EH (cell line): ENCODE measurements at regions not wholly inside any gene's neighbourhood (a gene's known extent, or its start where the extent isn't known, plus 50 kb on each side); places are given as distances from the start of the nearest gene placed in this dataset.
"Not testable (repeated sequence)": the region's sequence is repeated elsewhere in the genome, so short reads cannot be mapped to it uniquely, and the experiment has no call there.

Experiments used
- DNase-seq: peaks from one replicate; pipeline ENCODE4 v3.0.0-alpha.2; 2015; ENCODE audit warnings: low read depth

- DNase-seq: no peak
Observed at GRCh38 chr7:136412952-136413351, 435.8 kb upstream of the MTPN start.

GRCh38 chr7:136405931-136406777 lies 429.0 kb upstream of the MTPN start:
- DNase-seq: peak; percentile 63

DNA sequence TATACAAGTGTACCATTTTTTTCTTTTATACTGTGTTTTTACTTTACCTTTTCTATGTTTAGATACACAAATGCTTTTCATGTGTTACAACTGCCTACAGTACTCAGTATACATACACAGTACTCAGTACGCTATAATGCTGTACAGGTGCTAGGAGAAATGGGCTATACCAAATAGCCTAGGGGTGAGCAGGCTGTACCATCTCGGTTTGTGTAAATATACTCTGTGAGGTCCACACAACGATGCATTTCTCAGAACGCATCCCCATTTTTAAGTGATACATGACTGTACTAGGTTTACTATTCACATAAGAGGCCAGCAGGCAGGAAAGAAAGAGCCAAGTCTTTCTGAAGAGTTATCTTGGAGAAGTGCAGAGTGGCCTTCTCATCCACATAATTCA lies 426.4 kb upstream of the MTPN start:
- DNase-seq: no peak

DNA sequence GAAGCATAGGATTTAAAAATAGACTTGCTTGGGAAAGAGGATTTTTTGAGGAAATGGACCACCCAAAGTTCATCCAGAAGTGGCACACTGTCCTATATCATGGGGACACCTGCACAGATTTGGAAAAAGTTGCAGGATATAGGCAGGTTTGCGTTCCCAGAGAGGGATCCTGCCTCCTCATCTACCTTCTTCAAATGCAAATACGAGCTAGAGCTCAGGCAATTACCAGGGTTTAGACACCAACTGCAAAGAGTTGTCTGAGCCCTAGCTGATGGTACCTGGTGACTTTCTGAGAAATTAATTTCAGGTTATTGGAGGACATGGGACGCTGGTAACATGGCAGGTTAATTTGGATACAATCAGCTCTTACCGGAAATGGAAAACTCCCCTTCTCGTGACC lies 423.7 kb upstream of the MTPN start:
- no peak for DNase-seq

DNA sequence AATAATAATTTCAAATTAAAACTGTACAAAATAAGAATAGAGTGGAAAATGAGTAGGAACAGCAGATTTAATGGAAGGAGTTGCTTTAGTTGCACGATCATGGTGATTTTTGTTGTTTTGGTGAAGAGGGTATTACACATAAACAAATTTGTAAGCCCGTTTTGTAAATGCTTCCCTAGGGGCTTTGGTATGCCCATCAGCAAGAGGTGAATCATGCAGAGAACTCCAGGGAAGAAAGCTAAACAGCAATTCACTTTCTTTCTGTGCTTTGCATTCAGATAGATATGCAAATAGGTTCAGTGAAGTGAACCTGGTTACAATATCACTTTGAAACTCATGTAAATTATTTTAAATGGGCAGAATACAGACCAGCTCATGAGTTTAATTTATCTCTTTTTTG lies 422.2 kb upstream of the MTPN start:
- DNase-seq: no peak

GRCh38 chr7:136392856-136393255 lies 415.7 kb upstream of the MTPN start:
- no peak for DNase-seq

- no peak for DNase-seq
Observed at GRCh38 chr7:136391371-136391770, 414.2 kb upstream of the MTPN start.

- DNase-seq: no peak
Observed at GRCh38 chr7:136389933-136390332, 412.8 kb upstream of the MTPN start.

DNA sequence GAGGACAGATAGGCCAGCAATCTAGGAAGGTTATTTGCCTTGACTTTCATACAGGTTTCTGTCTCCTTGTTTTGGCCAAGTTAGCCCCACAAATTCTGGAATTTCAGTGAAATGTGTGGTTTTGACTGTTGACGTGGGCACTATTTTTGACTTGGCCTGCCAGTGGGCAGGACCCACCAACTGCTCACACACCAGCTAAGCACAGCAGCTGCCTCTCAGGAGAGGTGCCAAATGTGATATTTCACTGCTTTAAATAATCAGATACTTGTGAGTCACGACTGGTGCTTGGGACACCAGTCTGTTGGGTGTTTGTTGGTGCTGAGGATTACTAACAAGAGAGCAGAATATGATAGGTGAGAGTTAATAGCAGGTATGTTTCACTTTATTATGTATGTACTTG lies 409.7 kb upstream of the MTPN start:
- no peak for DNase-seq

- DNase-seq: not testable (repeated sequence)
Observed at GRCh38 chr7:136371409-136371808, 394.2 kb upstream of the MTPN start.

DNA sequence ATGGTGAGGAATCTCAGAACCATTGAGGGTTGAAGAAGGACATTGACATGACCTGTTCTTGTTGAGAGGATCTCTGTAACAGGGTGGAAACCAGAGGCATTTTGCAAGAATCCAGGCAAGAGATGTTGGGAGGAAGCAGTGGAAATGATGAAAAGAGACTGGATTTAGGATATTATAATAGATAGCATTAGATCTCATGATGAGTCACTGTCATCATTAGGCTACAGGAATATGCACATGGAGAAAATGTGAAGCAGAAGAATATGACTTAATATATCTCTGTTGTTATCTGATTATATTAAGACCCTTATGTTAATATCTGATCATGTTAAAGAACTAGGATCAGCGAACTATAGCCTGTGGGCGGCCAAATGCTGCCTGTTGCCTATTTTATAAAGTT lies 393.0 kb upstream of the MTPN start:
- no peak for DNase-seq

DNA sequence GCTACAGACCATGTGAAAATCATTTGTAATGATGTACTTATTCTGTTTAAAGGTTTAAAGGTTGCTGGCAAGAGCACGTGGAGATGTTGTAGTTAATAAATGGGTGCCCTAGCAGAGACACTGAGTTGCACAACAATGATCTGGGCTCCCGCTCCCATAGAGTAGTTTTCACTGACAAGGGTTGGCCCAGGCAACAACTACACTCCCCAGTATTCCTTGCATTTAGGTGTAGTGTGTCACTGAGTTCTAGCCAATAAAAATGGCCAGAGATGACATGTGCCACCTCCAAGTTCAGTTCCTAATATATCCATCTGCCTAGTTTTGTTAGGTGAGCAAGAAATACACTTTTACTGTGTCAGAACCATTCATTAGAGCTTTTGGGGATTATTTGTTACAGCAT lies 392.1 kb upstream of the MTPN start:
- DNase-seq: no peak

DNA sequence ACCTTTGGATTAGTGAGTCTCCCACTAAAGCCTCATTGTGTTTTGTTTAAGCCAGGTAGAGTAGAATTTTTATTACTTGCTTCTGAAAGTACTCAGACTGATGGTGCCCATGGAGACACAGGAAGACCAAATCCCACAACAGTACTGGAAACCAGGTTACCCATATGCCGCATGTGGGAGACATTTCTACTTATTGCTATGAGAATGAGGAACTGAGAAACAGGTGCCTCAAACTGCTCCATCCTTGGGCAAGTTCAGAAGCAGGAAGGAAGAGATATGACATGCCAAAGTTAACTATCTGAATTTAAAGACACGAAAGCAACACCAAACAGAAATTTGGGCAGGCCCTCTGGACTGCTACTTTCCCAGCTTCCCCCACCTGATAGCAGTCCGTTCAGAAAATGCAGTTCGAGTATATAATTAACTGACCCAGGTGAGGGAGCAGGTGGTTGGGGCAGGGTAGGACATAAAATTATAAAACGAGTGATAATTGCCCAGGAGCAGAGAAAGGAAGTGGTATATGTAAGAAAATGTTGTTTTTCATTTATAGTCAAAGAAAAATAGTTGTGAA lies 382.3 kb upstream of the MTPN start:
- DNase-seq: no peak

GRCh38 chr7:136353287-136353686 lies 376.1 kb upstream of the MTPN start:
- no peak for DNase-seq

DNA sequence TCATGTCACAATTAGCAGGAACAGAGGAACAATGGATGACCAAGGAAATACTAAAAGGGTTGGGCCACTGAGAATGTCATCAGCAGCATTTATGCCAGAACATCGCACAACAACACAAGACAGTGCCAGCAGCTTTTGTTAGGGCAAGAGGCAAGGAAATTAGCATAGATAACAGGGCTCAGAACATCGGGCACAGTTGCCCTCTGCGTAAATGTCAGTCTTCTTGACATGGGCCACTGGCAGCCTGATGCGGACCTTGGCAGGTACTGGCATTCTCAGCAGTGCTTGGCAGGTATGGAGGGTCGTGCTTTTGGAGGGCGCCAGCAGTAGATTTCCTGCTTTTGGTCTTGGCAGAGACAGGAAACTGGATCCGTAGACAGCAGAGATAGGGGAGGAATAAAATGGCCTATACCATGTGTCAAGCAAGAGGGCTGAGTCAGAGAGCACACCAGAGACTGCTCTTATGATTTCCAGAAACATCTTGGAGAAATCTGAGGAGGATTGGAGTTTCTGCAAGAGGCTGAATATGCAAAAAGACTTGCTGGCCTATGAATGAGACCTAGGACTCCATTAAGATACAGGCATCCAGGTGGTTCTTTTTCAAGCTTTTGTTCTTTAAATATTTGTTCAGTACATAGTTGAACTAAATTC lies 371.5 kb upstream of the MTPN start:
- DNase-seq: no peak

DNA sequence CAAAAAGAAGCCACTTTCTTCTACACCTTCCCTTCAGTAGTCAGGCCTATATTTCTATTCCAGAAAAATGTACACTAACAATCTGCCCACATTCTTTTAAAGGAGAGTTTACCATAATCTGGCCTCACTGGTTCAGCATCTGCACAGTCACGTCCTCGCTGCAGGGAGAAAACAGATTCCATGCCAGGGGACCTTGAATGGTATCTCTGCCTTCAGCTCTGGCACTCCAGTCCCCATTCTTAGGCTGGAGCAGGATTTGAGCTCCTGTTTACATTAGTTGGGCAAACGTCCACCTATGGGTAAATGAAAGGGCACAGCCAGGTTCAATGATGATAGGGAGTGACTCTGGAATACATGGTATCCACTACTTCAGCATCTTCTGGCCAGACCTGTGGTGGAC lies 371.0 kb upstream of the MTPN start:
- DNase-seq: no peak

DNA sequence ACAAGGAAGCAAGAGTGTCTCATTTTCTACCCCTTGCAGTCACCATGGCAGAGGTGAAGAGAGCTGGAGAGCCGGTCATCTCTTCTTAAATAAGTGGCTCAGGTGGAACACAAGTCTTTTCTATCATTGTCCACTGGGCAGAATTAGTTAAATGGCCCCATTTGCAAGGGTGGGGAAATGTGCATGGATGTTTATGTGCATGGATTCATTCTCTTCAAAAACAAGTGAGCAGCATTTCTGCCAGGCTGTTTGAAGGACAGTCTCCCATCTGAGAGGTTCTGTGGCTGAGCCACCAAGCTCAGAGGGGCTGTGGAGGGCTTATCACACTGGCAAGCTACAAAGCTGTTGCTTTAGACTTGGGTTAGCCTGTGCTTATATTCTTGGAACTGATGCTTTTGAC lies 370.3 kb upstream of the MTPN start:
- no peak for DNase-seq

DNA sequence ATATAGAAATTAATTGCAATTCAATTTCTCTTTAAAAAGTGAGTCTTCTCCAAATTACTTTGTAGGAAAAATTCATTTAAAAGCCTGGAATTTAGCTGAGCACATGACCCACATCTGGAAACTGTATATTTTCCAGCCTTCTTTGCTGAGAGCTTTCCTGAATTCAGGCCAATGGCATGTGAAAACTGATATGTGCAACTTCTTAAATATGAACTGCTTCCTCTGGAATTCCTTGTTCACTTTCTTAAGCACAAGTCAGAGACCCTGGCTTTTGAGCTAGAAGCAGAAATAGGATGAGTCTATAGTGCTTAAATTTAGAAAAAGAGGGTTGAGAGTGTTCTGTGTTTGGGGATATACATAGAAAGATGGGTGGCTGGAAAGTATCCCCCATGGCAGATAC lies 365.1 kb upstream of the MTPN start:
- no peak for DNase-seq

DNA sequence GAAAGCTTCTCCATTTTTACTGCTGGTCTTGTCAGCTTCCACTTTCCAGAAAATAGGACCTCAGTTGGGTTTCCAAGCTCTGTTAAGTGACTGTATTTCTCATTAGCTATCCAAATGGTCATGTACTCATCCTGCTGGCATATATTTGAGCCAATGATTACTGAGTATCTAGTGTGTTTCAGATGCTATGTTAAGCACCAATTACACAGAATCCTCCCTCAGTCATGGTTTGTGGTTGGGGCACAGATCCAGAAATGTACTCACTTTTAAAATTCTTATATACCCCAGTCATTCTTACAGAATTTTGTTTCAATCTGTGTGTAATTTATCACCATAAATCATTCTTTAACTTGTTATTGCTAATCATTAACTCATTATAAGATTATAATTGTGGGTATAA lies 362.3 kb upstream of the MTPN start:
- peak; percentile 1 for DNase-seq

DNA sequence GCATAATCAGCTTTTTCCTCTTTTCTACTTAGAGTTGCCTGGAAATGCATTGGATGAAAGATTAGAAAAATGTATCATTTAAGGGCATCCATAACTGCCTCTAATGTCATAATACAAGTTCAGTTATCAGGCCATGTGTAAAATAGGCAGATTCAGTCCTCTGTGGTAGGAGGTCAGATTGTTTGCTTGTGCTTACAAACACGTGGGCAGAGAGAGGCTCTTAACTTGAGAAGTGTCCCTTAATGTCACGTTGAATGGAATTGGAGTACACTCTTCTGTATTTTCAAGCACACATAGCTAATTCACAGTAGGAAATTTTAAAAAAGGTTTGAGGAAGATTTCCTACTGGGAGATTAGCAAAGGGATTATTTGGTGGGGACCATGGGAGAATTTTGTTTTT lies 359.8 kb upstream of the MTPN start:
- DNase-seq: no peak

DNA sequence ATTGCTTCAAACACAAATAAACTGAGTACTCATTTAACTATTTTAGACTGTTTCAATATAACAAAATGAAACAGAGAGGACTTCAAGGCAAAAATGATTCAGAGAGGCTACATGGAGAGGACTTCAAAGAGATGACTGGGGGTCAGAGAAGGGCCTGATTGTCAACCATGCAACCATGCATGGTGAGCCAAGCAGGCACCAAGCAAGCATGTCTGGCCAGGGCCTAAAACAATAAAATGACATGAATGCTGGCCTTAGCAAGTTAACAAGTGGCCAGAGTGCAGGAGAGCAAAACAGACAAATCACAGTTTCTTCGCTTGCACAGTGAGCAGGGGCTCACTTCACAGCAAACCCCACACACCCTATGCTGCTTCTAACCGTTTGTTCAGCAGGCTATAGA lies 356.5 kb upstream of the MTPN start:
- no peak for DNase-seq

- DNase-seq: no peak
Observed at GRCh38 chr7:136326045-136326609, 349.0 kb upstream of the MTPN start.

- DNase-seq: no peak
Observed at GRCh38 chr7:136325578-136325977, 348.4 kb upstream of the MTPN start.
